Fibroblast of the aortic adventitia (primary cell): ENCODE measurements at regions not wholly inside any gene's neighbourhood (a gene's known extent, or its start where the extent isn't known, plus 50 kb on each side); places are given as distances from the start of the nearest gene placed in this dataset.

Source experiments
- DNase-seq: peaks from one replicate; pipeline ENCODE4 v3.0.0-alpha.2; 2010; ENCODE audit warnings: low read depth
- H3K4me3 ChIP-seq: 2 replicates; pipeline ENCODE4 v1.5.1; 2011; ENCODE audit warnings: low read depth, mild to moderate bottlenecking, control low read depth, low read length, moderate library complexity
- TF ChIP-seq, protein P1 (sequence below): IDR thresholded peaks from 2 replicates; pipeline ENCODE4 v1.5.1; 2011; ENCODE audit warnings: mild to moderate bottlenecking, low read length, control low read depth, inconsistent platforms; ENCODE audit not compliant: insufficient read depth

DNA sequence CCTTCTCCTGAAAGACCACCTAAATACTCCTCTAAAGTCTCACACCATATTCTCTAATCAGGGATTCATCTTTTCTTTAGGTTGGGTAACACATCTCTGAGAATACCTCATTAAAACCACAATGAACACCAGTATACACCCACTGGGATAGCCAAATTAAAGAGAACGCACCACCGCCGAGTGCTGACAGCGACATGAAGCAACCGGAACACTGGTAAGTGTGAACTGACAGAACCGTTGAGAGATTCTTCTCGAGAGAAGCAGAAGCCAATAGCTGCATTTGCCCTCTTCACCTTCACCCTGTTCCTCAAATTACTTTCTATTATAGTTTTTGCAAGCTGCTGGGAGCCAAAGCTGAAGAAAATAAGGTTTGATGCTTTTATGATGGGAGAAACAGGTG, 318.5 kb downstream of the FBXO15 start:
- DNase-seq: no peak
- TF ChIP-seq, protein P1, sequence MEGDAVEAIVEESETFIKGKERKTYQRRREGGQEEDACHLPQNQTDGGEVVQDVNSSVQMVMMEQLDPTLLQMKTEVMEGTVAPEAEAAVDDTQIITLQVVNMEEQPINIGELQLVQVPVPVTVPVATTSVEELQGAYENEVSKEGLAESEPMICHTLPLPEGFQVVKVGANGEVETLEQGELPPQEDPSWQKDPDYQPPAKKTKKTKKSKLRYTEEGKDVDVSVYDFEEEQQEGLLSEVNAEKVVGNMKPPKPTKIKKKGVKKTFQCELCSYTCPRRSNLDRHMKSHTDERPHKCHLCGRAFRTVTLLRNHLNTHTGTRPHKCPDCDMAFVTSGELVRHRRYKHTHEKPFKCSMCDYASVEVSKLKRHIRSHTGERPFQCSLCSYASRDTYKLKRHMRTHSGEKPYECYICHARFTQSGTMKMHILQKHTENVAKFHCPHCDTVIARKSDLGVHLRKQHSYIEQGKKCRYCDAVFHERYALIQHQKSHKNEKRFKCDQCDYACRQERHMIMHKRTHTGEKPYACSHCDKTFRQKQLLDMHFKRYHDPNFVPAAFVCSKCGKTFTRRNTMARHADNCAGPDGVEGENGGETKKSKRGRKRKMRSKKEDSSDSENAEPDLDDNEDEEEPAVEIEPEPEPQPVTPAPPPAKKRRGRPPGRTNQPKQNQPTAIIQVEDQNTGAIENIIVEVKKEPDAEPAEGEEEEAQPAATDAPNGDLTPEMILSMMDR: no peak
- no peak overlapping the region for H3K4me3 ChIP-seq

DNA sequence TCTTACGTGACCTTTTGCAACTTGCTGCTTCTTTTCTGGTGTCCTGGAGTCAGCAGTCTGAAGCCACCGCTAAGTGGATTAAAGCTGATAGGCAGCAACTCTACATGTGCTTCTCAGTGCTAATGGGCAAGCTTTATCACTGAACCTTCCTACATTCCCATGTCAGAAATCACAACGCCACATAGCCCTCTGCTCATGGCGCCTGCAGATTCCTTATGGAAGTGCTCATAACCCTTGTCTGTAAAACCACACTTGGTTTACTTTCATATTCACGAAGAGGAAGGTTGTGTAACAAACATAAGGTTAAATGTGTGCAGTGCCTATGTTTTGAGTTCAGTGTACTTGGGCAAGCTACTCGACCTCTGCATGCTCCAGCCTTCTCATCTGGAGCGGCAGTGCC, 319.8 kb downstream of the FBXO15 start:
- TF ChIP-seq, protein P1: no peak
- no peak overlapping the region for H3K4me3 ChIP-seq
- DNase-seq: peak; percentile 4

DNA sequence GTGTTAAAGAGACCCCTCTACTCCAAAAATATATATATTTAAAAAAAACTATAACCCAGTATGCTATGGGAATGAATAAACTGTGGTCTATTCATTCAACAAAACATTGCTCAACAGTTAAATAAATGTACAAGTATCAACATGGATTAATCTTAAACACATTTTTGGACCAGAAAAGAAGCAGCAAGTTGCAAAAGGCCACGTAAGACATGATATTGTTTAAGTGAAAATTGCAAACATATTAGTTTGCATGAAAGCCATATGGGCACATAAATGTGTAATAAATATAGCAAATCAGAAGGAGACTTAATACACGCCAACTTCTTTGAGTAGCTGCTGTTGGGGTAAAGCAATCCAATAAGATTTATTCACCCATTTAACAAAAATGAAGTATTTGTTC, 321.5 kb downstream of the FBXO15 start:
- TF ChIP-seq, protein P1: no peak
- DNase-seq: peak; percentile 18
- H3K4me3 ChIP-seq: no peak overlapping the region

DNA sequence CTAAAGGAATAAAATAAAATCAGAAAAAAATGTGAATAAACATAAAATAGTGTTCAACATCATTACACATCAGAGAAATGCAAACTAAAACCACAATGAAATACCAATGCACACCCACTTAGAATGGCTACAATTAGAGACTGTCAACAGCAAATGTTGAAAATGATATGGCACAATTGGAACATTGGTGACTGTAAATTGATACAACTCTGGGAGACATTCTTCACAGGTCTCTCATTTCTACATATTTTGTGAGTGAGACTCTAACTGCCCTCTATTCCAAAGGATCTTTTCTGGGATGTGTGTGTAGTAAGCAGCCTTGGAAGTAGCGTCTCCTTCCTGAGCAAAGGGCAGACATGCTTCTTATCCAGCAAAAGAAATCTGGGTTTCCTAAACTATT, 323.0 kb downstream of the FBXO15 start:
- peak; percentile 13 for DNase-seq
- H3K4me3 ChIP-seq: no peak overlapping the region
- TF ChIP-seq, protein P1: no peak

DNA sequence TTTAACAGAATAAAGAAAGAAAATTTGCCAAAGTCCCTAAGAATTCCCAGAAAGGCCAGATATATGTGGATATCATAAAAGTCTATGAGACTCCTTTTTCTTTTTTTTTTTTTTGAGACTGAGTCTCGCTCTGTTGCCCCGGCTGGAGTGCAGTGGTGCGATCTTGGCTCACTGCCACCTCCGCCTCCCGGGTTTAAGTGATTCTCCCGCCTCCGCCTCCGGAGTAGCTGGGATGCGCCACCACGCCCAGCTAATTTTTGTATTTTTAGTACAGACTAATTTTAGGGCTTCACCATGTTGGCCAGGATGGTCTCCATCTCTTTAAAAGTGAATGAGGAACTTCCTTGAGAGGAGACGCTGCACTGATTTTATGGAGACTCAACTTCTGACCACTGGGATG, 335.2 kb downstream of the FBXO15 start:
- no peak for DNase-seq
- no peak overlapping the region for H3K4me3 ChIP-seq
- TF ChIP-seq, protein P1: no peak

DNA sequence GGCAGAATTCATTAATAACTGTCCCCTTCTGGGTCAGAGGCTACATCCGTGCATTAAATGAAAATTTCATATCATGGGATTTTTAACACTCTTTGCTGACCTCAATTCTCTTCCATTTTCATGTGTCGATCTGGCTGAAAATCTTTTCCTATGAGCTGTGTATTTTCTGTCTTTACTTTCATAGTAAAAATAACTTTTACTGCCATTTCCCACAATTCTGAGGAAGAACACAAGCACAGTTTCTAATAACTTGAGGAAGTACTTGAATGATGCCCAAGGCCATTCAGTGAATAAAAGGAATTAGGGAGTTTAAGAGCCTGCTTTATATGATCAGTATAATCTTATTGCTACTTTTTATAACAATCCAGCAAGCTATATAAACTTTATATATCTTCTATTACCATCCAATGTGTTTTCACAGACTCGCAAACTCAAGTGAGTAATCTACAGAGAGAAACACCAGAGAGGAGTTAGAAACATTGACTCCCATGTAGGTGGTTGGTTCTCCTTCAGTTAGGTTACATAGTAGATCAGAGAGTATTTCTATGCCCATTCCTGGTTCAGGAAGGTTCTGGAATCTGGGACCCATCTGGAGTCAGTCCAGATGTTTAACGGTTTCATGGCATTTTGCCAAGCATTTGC, 340.0 kb downstream of the FBXO15 start:
- no peak overlapping the region for H3K4me3 ChIP-seq
- DNase-seq: no peak
- TF ChIP-seq, protein P1: no peak

DNA sequence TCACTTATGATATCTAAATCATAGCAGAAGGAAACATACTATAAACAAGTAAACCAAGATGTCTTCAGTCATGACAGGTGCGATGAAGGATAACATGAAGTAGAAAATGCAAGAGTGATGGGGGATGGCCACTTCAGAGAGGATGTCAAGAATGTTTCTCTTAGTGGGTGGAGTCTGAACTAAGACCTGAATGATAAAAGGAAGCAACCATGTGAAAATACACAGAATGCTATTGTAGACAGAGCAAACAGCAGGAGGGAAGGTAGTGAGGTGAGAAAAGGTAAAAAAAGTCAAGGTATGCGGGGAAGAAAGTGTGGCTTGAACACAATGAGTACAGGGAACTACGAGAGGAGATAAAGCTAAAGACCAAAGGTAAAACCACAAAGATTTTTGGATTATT, 341.6 kb downstream of the FBXO15 start:
- TF ChIP-seq, protein P1: no peak
- DNase-seq: no peak
- no peak overlapping the region for H3K4me3 ChIP-seq
